ENCODE measurements at regions not wholly inside any gene's neighbourhood (a gene's known extent, or its start where the extent isn't known, plus 50 kb on each side); places are given as distances from the start of the nearest gene placed in this dataset.

- Histone ChIP-seq H3K27me3 (ENCODE audit: insufficient read depth) (no peaks in the 10 kb centered on the region), H3K4me3 (ENCODE audit: low read depth in 2 of 2, low read length in 1 of 2) (no peak overlapping the region), H4K20me1 (ENCODE audit: insufficient read depth) (no peaks in the 10 kb centered on the region), H3K9me2 (no peaks in the 10 kb centered on the region), H3K27ac (ENCODE audit: low read depth in 2 of 2, low read length in 1 of 2) (no peak overlapping the region), H3F3A (replicated peaks; ENCODE audit: insufficient read depth) (no peaks in the 10 kb centered on the region), H2AFZ (ENCODE audit: low read depth) (no peak overlapping the region), H3K4me2 (no peak overlapping the region), H3K9ac (no peak overlapping the region), H3K4me1 (ENCODE audit: control insufficient read depth in 1 of 2, insufficient read depth in 2 of 2, low read depth in 1 of 2, low read length in 1 of 2) (no peaks in the 10 kb centered on the region), H3K36me3 (replicated peaks in 1 of 2; ENCODE audit: control insufficient read depth in 1 of 2, insufficient read depth in 2 of 2, low read length in 1 of 2) (no peaks in the 10 kb centered on the region), H3K9me3 (no peaks in the 10 kb centered on the region), H3K79me2 (ENCODE audit: insufficient read depth) (no peaks in the 10 kb centered on the region)
- 16% methylated on average over 4 of the region's 4 CpGs for WGBS (ENCODE audit: low lambda C conversion rate)
- DNase-seq: no peak
- CTCF ChIA-PET: no interaction called here
- POLR2A ChIA-PET: no interaction called here
- no peak for TF ChIP-seq EP300 (IDR thresholded peaks at IDR 0.05; ENCODE audit: borderline replicate concordance in 1 of 2, low read depth in 1 of 2, low read length in 1 of 2)
- no peak for TF ChIP-seq MAX (IDR thresholded peaks at IDR 0.05; ENCODE audit: low read depth)
- no peak for TF ChIP-seq RXRA (IDR thresholded peaks at IDR 0.05; ENCODE audit: borderline replicate concordance, low read depth)
- TF ChIP-seq NRF1 (IDR thresholded peaks at IDR 0.05; ENCODE audit: low read depth, low read length): no peak
- no peak for TF ChIP-seq EZH2phosphoT487 (IDR thresholded peaks at IDR 0.05; ENCODE audit: borderline replicate concordance, low read depth)
- no peak for TF ChIP-seq NFIC (IDR thresholded peaks at IDR 0.05; ENCODE audit: borderline replicate concordance)
- TF ChIP-seq ELF1 (IDR thresholded peaks at IDR 0.05): no peak
- TF ChIP-seq SIN3A (IDR thresholded peaks at IDR 0.05; ENCODE audit: borderline replicate concordance, low read depth, low read length): no peak
- TF ChIP-seq USF2 (IDR thresholded peaks at IDR 0.05; ENCODE audit: borderline replicate concordance, low read depth, low read length): no peak
- TF ChIP-seq CHD2 (IDR thresholded peaks at IDR 0.05; ENCODE audit: low read length, partially characterized antibody): no peak
- TF ChIP-seq CTCF (IDR thresholded peaks at IDR 0.05): no peak
- TF ChIP-seq MXI1 (IDR thresholded peaks at IDR 0.05; ENCODE audit: low read depth, low read length): no peak
- no peak for TF ChIP-seq TCF12 (IDR thresholded peaks at IDR 0.05)
- TF ChIP-seq USF1 (IDR thresholded peaks at IDR 0.05; ENCODE audit: borderline replicate concordance, low read depth): no peak
- TF ChIP-seq YY1 (IDR thresholded peaks at IDR 0.05; ENCODE audit: low read depth): no peak
- no peak for TF ChIP-seq IRF3 (IDR thresholded peaks at IDR 0.05; ENCODE audit: low read depth, low read length)
Observed at GRCh38 chr15:53297828-53298227, 461.6 kb downstream of the WDR72 start.

Data from SK-N-SH (cell line).